ENCODE measurements at regions not wholly inside any gene's neighbourhood (a gene's known extent, or its start where the extent isn't known, plus 50 kb on each side); places are given as distances from the start of the nearest gene placed in this dataset.

GRCh38 chr4:128350449-128351045 is 62.9 kb upstream of the PGRMC2 start:
- in situ Hi-C loops (cut with MboI; ENCODE audit: low sequenced_read_pairs, unreplicated experiment), result no loop called here
- no peak for DNase-seq (ENCODE audit: low spot score)
- TF ChIP-seq CTCF (IDR thresholded peaks at IDR 0.05; ENCODE audit: borderline replicate concordance, control extremely low read depth, extremely low read depth, insufficient read depth, missing control alignments), result no peak

- in situ Hi-C loops (cut with MboI; ENCODE audit: low sequenced_read_pairs, unreplicated experiment), result no loop called here
- no peak for TF ChIP-seq CTCF (IDR thresholded peaks at IDR 0.05; ENCODE audit: borderline replicate concordance, control extremely low read depth, extremely low read depth, insufficient read depth, missing control alignments)
- no peak for DNase-seq (ENCODE audit: low spot score)
These were observed 62.3 kb upstream of the PGRMC2 start for GRCh38 chr4:128349921-128350320.

DNA sequence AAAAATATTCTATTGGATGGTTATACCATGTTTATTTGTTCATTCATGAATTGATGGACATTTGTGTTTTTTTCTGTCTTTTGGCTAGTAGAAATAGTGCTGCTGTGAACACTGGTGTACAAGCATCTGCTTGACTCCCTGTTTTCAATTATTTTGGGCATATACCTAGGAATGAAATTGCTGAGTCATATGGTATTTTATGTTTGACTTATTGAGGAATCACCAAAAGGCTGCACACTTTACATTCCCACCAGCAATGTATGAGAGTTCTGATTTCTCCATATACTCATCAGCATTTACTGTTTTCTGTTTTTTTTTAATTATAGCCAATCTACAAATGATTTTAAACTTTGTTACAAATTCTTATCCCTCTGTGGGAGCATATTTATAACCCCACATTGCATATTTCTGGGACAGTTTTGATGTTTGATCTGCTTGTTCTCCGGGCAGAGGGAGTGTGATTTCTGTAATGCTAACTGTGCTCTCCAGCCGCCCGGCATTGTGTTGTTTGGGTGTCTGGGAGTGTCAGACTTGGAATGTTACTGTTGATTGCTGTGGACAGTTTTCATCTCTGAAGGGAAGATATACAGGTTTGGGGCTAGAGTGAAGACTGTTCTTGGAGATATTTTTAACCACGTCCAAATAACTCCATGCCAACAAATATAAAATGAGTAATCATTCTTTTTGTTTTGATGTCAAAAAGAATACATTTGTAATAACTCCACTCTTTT is 60.5 kb upstream of the PGRMC2 start:
- TF ChIP-seq CTCF (IDR thresholded peaks at IDR 0.05; ENCODE audit: borderline replicate concordance, control extremely low read depth, extremely low read depth, insufficient read depth, missing control alignments), result no peak
- in situ Hi-C loops (cut with MboI; ENCODE audit: low sequenced_read_pairs, unreplicated experiment), result no loop called here
- no peak for DNase-seq (ENCODE audit: low spot score)

- in situ Hi-C loops (cut with MboI; ENCODE audit: low sequenced_read_pairs, unreplicated experiment), result no loop called here
- no peak for DNase-seq (ENCODE audit: low spot score)
- TF ChIP-seq CTCF (IDR thresholded peaks at IDR 0.05; ENCODE audit: borderline replicate concordance, control extremely low read depth, extremely low read depth, insufficient read depth, missing control alignments), result no peak
These were observed 59.7 kb upstream of the PGRMC2 start for GRCh38 chr4:128347175-128347868.

GRCh38 chr4:128346054-128346716 is 58.6 kb upstream of the PGRMC2 start:
- no peak for DNase-seq (ENCODE audit: low spot score)
- in situ Hi-C loops (cut with MboI; ENCODE audit: low sequenced_read_pairs, unreplicated experiment), result no loop called here
- no peak for TF ChIP-seq CTCF (IDR thresholded peaks at IDR 0.05; ENCODE audit: borderline replicate concordance, control extremely low read depth, extremely low read depth, insufficient read depth, missing control alignments)

DNA sequence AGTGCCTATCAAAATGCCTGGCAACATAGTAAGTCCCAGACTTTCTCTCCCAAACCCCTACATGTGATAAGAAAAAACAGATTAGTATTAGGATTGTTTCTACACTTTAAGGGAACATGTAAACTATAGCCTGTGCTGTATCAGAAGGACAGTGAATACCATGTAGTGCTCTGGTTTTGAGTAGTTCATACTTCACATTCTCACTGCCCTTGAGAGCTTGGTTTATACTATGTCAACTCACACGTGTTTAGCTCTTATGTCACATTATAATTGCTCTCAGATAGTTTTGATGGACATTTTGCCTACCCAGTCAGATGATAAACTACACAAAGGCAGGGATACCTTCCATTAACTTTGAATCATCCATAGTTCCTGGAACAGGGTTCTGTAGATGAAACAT is 58.0 kb upstream of the PGRMC2 start:
- TF ChIP-seq CTCF (IDR thresholded peaks at IDR 0.05; ENCODE audit: borderline replicate concordance, control extremely low read depth, extremely low read depth, insufficient read depth, missing control alignments), result no peak
- DNase-seq (ENCODE audit: low spot score), result no peak
- in situ Hi-C loops (cut with MboI; ENCODE audit: low sequenced_read_pairs, unreplicated experiment), result no loop called here
